ENCODE measurements at regions not wholly inside any gene's neighbourhood (a gene's known extent, or its start where the extent isn't known, plus 50 kb on each side); places are given as distances from the start of the nearest gene placed in this dataset.
A peak's percentile ranks its signal among the peaks of the same experiment; 100 is the strongest.

DNA sequence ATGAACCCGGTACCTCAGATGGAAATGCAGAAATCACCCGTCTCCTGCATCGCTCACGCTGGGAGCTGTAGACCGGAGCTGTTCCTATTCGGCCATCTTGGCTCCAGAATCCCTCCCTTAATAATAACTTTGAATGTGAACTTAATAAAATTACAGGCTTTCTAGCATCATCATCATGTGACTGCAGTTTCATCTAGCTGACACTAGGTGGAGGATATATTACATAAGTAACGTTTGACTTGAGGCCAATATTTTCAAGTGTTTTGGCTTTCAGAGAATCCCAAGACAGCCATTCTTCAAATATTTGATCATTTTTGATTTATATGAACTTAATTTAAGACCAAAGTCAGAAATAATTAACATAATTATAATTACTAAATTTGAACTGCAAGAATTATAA lies 474.9 kb upstream of the CDH10 start:
- H3K36me3 ChIP-seq (ENCODE audit: control insufficient read depth in 4 of 4, insufficient read depth in 4 of 4, low read length in 3 of 4), result no peaks in the 10 kb centered on the region
- H3K4me1 ChIP-seq (ENCODE audit: control extremely low read depth in 1 of 4, control insufficient read depth in 4 of 4, insufficient read depth in 4 of 4, low read length in 3 of 4), result no peaks in the 10 kb centered on the region
- ChIA-PET POLR2A (no interaction called here), CTCF (interaction anchor here (0.6 to 1.2 kb wide), 3 partner anchors 10 to 605 kb away, joined by 3 to 4 read pairs (median 3); no protein-coding TSS in a partner anchor)
- no peaks in the 10 kb centered on the region for H3K9me3 ChIP-seq (ENCODE audit: control extremely low read depth in 1 of 5, control insufficient read depth in 4 of 5, insufficient read depth in 2 of 5, low read depth in 1 of 5, low read length in 4 of 5)
- H3K4me3 ChIP-seq (ENCODE audit: control insufficient read depth in 1 of 7, extremely low read depth in 1 of 7, insufficient read depth in 4 of 7, low read depth in 2 of 7, low read length in 6 of 7), result no peak overlapping the region
- H3K27ac ChIP-seq (ENCODE audit: insufficient read depth in 1 of 2, low read depth in 1 of 2, low read length in 2 of 2, poor library complexity in 1 of 2, severe bottlenecking in 2 of 2), result no peak overlapping the region
- H3K27me3 ChIP-seq (replicated peaks in 2 of 5; ENCODE audit: control insufficient read depth in 4 of 5, insufficient read depth in 5 of 5, low read length in 4 of 5), result no peaks in the 10 kb centered on the region
- 100% methylated on average over 2 of the region's 7 CpGs for WGBS (ENCODE audit: insufficient coverage)
- DNase-seq, result peak; percentile 33 to 65 (median 64)

DNA sequence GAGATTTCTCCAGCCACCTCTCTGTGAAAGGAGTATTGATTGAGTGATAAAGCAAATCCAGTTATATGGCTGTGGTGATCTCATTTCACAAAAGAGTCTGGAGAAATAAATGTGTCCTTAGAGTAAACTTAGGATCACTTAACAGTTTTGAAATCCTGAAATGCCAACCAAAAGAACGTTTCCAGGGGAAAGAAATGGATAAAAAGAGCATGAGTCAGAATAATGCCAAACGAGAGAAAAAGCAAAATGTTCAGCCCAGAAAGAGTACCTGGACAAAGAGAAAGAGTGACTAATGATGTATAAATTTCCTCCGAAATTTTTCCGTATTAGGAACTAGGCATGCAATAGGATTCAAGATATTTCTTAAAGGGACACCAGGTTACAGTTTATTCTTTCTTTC lies 463.1 kb upstream of the CDH10 start:
- ChIA-PET POLR2A (no interaction called here), CTCF (no interaction called here)
- no peak overlapping the region for H3K27ac ChIP-seq (ENCODE audit: insufficient read depth in 1 of 2, low read depth in 1 of 2, low read length in 2 of 2, poor library complexity in 1 of 2, severe bottlenecking in 2 of 2)
- DNase-seq, result no peak
- no peaks in the 10 kb centered on the region for H3K4me1 ChIP-seq (ENCODE audit: control extremely low read depth in 1 of 4, control insufficient read depth in 4 of 4, insufficient read depth in 4 of 4, low read length in 3 of 4)
- WGBS (ENCODE audit: insufficient coverage), result 97% methylated on average over 3 of the region's 4 CpGs
- H3K27me3 ChIP-seq (replicated peaks in 2 of 5; ENCODE audit: control insufficient read depth in 4 of 5, insufficient read depth in 5 of 5, low read length in 4 of 5), result no peaks in the 10 kb centered on the region
- H3K36me3 ChIP-seq (ENCODE audit: control insufficient read depth in 4 of 4, insufficient read depth in 4 of 4, low read length in 3 of 4), result no peaks in the 10 kb centered on the region
- no peaks in the 10 kb centered on the region for H3K9me3 ChIP-seq (ENCODE audit: control extremely low read depth in 1 of 5, control insufficient read depth in 4 of 5, insufficient read depth in 2 of 5, low read depth in 1 of 5, low read length in 4 of 5)
- no peak overlapping the region for H3K4me3 ChIP-seq (ENCODE audit: control insufficient read depth in 1 of 7, extremely low read depth in 1 of 7, insufficient read depth in 4 of 7, low read depth in 2 of 7, low read length in 6 of 7)

DNA sequence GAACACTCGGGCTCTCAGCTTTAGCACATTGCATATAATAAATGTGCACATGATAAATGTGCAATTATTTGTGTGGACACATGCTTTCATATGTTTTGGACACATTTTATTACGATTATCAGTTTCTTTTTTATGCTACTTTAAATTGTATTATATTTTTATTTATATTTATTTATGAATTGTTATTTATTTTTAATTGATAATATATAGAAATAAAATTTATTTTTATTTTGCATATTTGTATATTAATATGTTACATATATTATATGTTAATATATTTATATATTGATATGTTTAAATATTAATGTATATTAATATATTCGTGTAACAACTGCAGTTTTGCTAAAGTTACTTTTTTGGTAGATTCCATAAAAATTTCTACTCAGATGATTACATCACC lies 454.8 kb upstream of the CDH10 start:
- POLR2A ChIA-PET, result no interaction called here
- WGBS (ENCODE audit: insufficient coverage), result no CpG with 5 or more reads among the region's 3 CpGs
- H3K4me1 ChIP-seq (ENCODE audit: control extremely low read depth in 1 of 4, control insufficient read depth in 4 of 4, insufficient read depth in 4 of 4, low read length in 3 of 4), result no peaks in the 10 kb centered on the region

DNA sequence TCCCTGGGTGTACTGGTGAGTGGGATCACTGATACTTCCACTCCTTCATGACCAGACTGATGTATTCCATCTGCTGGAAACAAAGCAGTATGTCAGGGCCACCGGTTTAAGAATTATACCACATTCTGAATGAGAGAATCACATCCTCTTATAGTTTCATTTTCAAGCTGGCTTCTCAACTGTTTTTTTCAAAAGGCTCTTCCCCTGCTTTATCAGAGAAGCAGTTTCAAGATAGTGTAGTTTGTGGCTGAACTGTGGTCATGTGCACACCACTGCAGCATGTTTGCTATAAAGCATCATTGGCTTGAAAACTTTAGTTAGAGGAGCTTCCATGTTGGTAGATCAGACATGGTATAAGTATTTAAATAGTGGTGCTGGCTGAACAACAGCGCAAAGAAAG lies 450.5 kb upstream of the CDH10 start:
- Histone ChIP-seq H3K4me3 (ENCODE audit: control insufficient read depth in 1 of 7, extremely low read depth in 1 of 7, insufficient read depth in 4 of 7, low read depth in 2 of 7, low read length in 6 of 7) (no peak overlapping the region), H3K9me3 (ENCODE audit: control extremely low read depth in 1 of 5, control insufficient read depth in 4 of 5, insufficient read depth in 2 of 5, low read depth in 1 of 5, low read length in 4 of 5) (no peaks in the 10 kb centered on the region), H3K4me1 (ENCODE audit: control extremely low read depth in 1 of 4, control insufficient read depth in 4 of 4, insufficient read depth in 4 of 4, low read length in 3 of 4) (no peaks in the 10 kb centered on the region), H3K36me3 (ENCODE audit: control insufficient read depth in 4 of 4, insufficient read depth in 4 of 4, low read length in 3 of 4) (no peaks in the 10 kb centered on the region), H3K27me3 (replicated peaks in 2 of 5; ENCODE audit: control insufficient read depth in 4 of 5, insufficient read depth in 5 of 5, low read length in 4 of 5) (no peaks in the 10 kb centered on the region), H3K27ac (ENCODE audit: insufficient read depth in 1 of 2, low read depth in 1 of 2, low read length in 2 of 2, poor library complexity in 1 of 2, severe bottlenecking in 2 of 2) (no peak overlapping the region)
- ChIA-PET CTCF (interaction anchor here (1.4 kb wide), 1 partner anchor 24 kb away, joined by 4 read pairs; no protein-coding TSS in a partner anchor), POLR2A (no interaction called here)
- DNase-seq, result peak in 2 of 3 donors; percentile 9 to 16
- WGBS (ENCODE audit: insufficient coverage), result 57% methylated on average over 1 of the region's 2 CpGs

More for the DNA sequence above, 454.8 kb upstream of the CDH10 start:
- Histone ChIP-seq H3K27ac (ENCODE audit: insufficient read depth in 1 of 2, low read depth in 1 of 2, low read length in 2 of 2, poor library complexity in 1 of 2, severe bottlenecking in 2 of 2) (no peak overlapping the region), H3K36me3 (ENCODE audit: control insufficient read depth in 4 of 4, insufficient read depth in 4 of 4, low read length in 3 of 4) (no peaks in the 10 kb centered on the region), H3K27me3 (replicated peaks in 2 of 5; ENCODE audit: control insufficient read depth in 4 of 5, insufficient read depth in 5 of 5, low read length in 4 of 5) (no peaks in the 10 kb centered on the region), H3K9me3 (ENCODE audit: control extremely low read depth in 1 of 5, control insufficient read depth in 4 of 5, insufficient read depth in 2 of 5, low read depth in 1 of 5, low read length in 4 of 5) (no peaks in the 10 kb centered on the region), H3K4me3 (ENCODE audit: control insufficient read depth in 1 of 7, extremely low read depth in 1 of 7, insufficient read depth in 4 of 7, low read depth in 2 of 7, low read length in 6 of 7) (no peak overlapping the region)
- no peak for DNase-seq
- CTCF ChIA-PET, result no interaction called here

DNA sequence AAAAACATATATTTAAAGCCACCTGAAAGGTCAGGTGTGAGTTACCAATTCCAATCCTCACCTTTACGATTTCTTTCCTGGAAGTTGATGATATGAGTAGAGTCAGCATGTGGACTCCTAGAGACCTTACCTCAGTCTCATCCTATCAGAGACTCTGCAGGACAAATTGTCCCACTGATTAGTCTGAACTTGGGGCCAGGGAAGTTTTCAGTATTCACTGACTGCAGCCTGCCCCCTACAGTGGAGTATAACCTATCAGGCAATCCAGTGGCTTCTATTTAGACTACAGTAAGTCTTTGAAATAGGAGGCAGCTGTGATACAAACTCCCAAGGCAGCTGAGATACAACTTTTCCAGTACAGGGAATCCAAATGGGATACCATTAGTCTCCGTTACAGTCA lies 449.4 kb upstream of the CDH10 start:
- WGBS (ENCODE audit: insufficient coverage), result 100% methylated on average over 1 of the region's 2 CpGs
- H3K27me3 ChIP-seq (replicated peaks in 2 of 5; ENCODE audit: control insufficient read depth in 4 of 5, insufficient read depth in 5 of 5, low read length in 4 of 5), result no peaks in the 10 kb centered on the region
- H3K4me3 ChIP-seq (ENCODE audit: control insufficient read depth in 1 of 7, extremely low read depth in 1 of 7, insufficient read depth in 4 of 7, low read depth in 2 of 7, low read length in 6 of 7), result no peak overlapping the region
- H3K9me3 ChIP-seq (ENCODE audit: control extremely low read depth in 1 of 5, control insufficient read depth in 4 of 5, insufficient read depth in 2 of 5, low read depth in 1 of 5, low read length in 4 of 5), result no peaks in the 10 kb centered on the region
- no peaks in the 10 kb centered on the region for H3K4me1 ChIP-seq (ENCODE audit: control extremely low read depth in 1 of 4, control insufficient read depth in 4 of 4, insufficient read depth in 4 of 4, low read length in 3 of 4)
- H3K36me3 ChIP-seq (ENCODE audit: control insufficient read depth in 4 of 4, insufficient read depth in 4 of 4, low read length in 3 of 4), result no peaks in the 10 kb centered on the region
- POLR2A ChIA-PET, result interaction anchor here (0.6 kb wide), 1 partner anchor 18 kb away, joined by 3 read pairs; no protein-coding TSS in a partner anchor
- CTCF ChIA-PET, result no interaction called here
- DNase-seq, result no peak
- H3K27ac ChIP-seq (ENCODE audit: insufficient read depth in 1 of 2, low read depth in 1 of 2, low read length in 2 of 2, poor library complexity in 1 of 2, severe bottlenecking in 2 of 2), result no peak overlapping the region

DNA sequence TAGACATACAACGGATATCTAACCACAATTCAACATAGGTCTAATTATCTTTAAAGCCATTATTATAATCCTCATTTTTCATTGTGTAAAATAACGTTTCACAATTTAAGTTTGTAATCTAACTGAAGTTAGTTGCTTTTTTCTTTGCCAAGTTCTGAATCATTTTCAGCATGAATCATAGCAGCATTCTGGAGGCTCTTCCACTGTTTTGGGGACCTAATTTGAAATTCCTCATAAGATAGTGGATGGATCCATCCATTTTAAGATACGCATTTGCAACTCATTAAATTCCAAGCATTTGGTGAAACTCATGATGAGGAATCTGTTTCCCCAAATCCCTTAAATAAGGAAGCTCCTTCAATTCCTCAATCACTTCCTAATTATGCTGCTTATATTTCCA lies 447.1 kb upstream of the CDH10 start:
- Histone ChIP-seq H3K27me3 (replicated peaks in 2 of 5; ENCODE audit: control insufficient read depth in 4 of 5, insufficient read depth in 5 of 5, low read length in 4 of 5) (no peaks in the 10 kb centered on the region), H3K36me3 (ENCODE audit: control insufficient read depth in 4 of 4, insufficient read depth in 4 of 4, low read length in 3 of 4) (no peaks in the 10 kb centered on the region), H3K4me3 (ENCODE audit: control insufficient read depth in 1 of 7, extremely low read depth in 1 of 7, insufficient read depth in 4 of 7, low read depth in 2 of 7, low read length in 6 of 7) (no peak overlapping the region), H3K4me1 (ENCODE audit: control extremely low read depth in 1 of 4, control insufficient read depth in 4 of 4, insufficient read depth in 4 of 4, low read length in 3 of 4) (no peaks in the 10 kb centered on the region), H3K9me3 (ENCODE audit: control extremely low read depth in 1 of 5, control insufficient read depth in 4 of 5, insufficient read depth in 2 of 5, low read depth in 1 of 5, low read length in 4 of 5) (no peaks in the 10 kb centered on the region), H3K27ac (ENCODE audit: insufficient read depth in 1 of 2, low read depth in 1 of 2, low read length in 2 of 2, poor library complexity in 1 of 2, severe bottlenecking in 2 of 2) (no peak overlapping the region)
- WGBS (ENCODE audit: insufficient coverage), result 100% methylated on average over 1 of the region's 3 CpGs
- POLR2A ChIA-PET, result no interaction called here
- CTCF ChIA-PET, result no interaction called here
- no peak for DNase-seq

DNA sequence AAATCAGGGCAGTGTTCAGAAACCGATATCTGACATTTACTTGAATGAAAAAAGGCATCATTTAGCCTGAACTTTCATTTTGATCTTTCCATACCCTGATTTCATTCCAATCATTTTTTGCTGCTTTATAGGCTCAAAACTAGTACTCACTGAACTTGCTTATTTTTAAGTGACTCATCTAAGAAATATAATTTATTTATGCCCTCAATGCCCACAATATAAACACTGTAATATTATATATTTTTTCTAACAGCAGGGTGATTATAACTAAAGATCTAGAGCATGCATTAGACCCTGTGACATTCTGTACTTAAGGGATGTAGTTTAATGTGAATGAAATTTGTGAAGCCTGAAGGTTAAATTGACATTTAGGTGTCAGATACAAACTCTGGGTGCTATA lies 446.1 kb upstream of the CDH10 start:
- WGBS (ENCODE audit: insufficient coverage), result 91% methylated on average over 1 of the region's 1 CpG
- Histone ChIP-seq H3K36me3 (ENCODE audit: control insufficient read depth in 4 of 4, insufficient read depth in 4 of 4, low read length in 3 of 4) (no peaks in the 10 kb centered on the region), H3K9me3 (ENCODE audit: control extremely low read depth in 1 of 5, control insufficient read depth in 4 of 5, insufficient read depth in 2 of 5, low read depth in 1 of 5, low read length in 4 of 5) (no peaks in the 10 kb centered on the region), H3K4me3 (ENCODE audit: control insufficient read depth in 1 of 7, extremely low read depth in 1 of 7, insufficient read depth in 4 of 7, low read depth in 2 of 7, low read length in 6 of 7) (no peak overlapping the region), H3K27me3 (replicated peaks in 2 of 5; ENCODE audit: control insufficient read depth in 4 of 5, insufficient read depth in 5 of 5, low read length in 4 of 5) (no peaks in the 10 kb centered on the region), H3K4me1 (ENCODE audit: control extremely low read depth in 1 of 4, control insufficient read depth in 4 of 4, insufficient read depth in 4 of 4, low read length in 3 of 4) (no peaks in the 10 kb centered on the region), H3K27ac (ENCODE audit: insufficient read depth in 1 of 2, low read depth in 1 of 2, low read length in 2 of 2, poor library complexity in 1 of 2, severe bottlenecking in 2 of 2) (no peak overlapping the region)
- no peak for DNase-seq
- POLR2A ChIA-PET, result no interaction called here
- CTCF ChIA-PET, result no interaction called here
